Fibroblast of lung (primary cell): ENCODE measurements at regions not wholly inside any gene's neighbourhood (a gene's known extent, or its start where the extent isn't known, plus 50 kb on each side); places are given as distances from the start of the nearest gene placed in this dataset.
A peak's percentile ranks its signal among the peaks of the same experiment; 100 is the strongest.

Experiments used
- DNase-seq, 2 donors: peaks; one replicate each; pipeline versions ENCODE4 v3.0.0 to v3.0.0-alpha.2; 2010; ENCODE audit warnings: low read depth in 2 of 2
- H2AFZ ChIP-seq: 2 replicates; pipeline ENCODE4 v1.5.1; 2012; ENCODE audit warnings: low read length, control low read depth, inconsistent platforms
- H3K27ac ChIP-seq: 2 replicates; pipeline ENCODE4 v1.5.1; 2011; ENCODE audit warnings: low read length, control low read depth; ENCODE audit not compliant: insufficient read depth
- H3K27me3 ChIP-seq: 2 replicates; pipeline ENCODE4 v1.5.1; 2011; ENCODE audit warnings: mild to moderate bottlenecking, low read length; ENCODE audit not compliant: control insufficient read depth, insufficient read depth
- H3K36me3 ChIP-seq: 2 replicates; pipeline ENCODE4 v1.5.1; 2011; ENCODE audit warnings: low read length; ENCODE audit not compliant: control insufficient read depth, insufficient read depth
- H3K4me1 ChIP-seq: 2 replicates; pipeline ENCODE4 v1.5.1; 2011; ENCODE audit warnings: low read length; ENCODE audit not compliant: control insufficient read depth, insufficient read depth; ENCODE audit errors: extremely low read depth
- H3K4me2 ChIP-seq: 2 replicates; pipeline ENCODE4 v1.5.1; 2011; ENCODE audit warnings: low read length, control low read depth; ENCODE audit not compliant: insufficient read depth; ENCODE audit errors: extremely low read depth
- H3K4me3 ChIP-seq, 4 experiments: fragments of 200-600 bp in 1 of 4; sonication (generic) in 1 of 4; replicated peaks in 1 of 4; 2 replicates each; pipeline ENCODE4 v1.5.1; 2011 to 2016; ENCODE audit warnings: low read length in 4 of 4, low read depth in 3 of 4, mild to moderate bottlenecking in 3 of 4, control low read depth in 2 of 4, inconsistent platforms in 1 of 4, mixed read lengths in 1 of 4; ENCODE audit not compliant: insufficient read depth in 1 of 4; ENCODE audit errors: control extremely low read depth in 1 of 4
- H3K79me2 ChIP-seq: 2 replicates; pipeline ENCODE4 v1.5.1; 2012; ENCODE audit warnings: mild to moderate bottlenecking, low read length, inconsistent platforms; ENCODE audit not compliant: control insufficient read depth, insufficient read depth
- H3K9ac ChIP-seq: 2 replicates; pipeline ENCODE4 v1.5.1; 2011; ENCODE audit warnings: mild to moderate bottlenecking, low read length, control low read depth; ENCODE audit not compliant: insufficient read depth
- H3K9me3 ChIP-seq: 2 replicates; pipeline ENCODE4 v1.5.1; 2012; ENCODE audit warnings: low read depth, low read length; ENCODE audit not compliant: control insufficient read depth, insufficient read depth
- H4K20me1 ChIP-seq: 2 replicates; pipeline ENCODE4 v1.5.1; 2011; ENCODE audit warnings: low read length; ENCODE audit not compliant: control insufficient read depth, insufficient read depth; ENCODE audit errors: extremely low read depth
- EZH2 ChIP-seq: IDR thresholded peaks from 2 replicates; pipeline ENCODE4 v1.5.1; 2012; ENCODE audit warnings: low read length, control low read depth, mild to moderate bottlenecking; ENCODE audit errors: missing control alignments
- TF ChIP-seq, protein P1 (sequence below), 2 donors: IDR thresholded peaks in 1 of 2; conservative IDR thresholded peaks in 1 of 2; 1 replicate in 1 of 2; 2 replicates in 1 of 2; pipeline ENCODE4 v1.5.1; 2011 to 2012; ENCODE audit warnings: low read length in 2 of 2, control low read depth in 1 of 2, inconsistent platforms in 1 of 2, low read depth in 1 of 2, mild to moderate bottlenecking in 1 of 2

GRCh38 chr4:155529272-155529671 lies 137.4 kb upstream of the GUCY1A1 start:
- H3K9ac ChIP-seq: no peak overlapping the region
- no peak overlapping the region for H3K4me2 ChIP-seq
- H4K20me1 ChIP-seq: no peaks in the 10 kb centered on the region

DNA sequence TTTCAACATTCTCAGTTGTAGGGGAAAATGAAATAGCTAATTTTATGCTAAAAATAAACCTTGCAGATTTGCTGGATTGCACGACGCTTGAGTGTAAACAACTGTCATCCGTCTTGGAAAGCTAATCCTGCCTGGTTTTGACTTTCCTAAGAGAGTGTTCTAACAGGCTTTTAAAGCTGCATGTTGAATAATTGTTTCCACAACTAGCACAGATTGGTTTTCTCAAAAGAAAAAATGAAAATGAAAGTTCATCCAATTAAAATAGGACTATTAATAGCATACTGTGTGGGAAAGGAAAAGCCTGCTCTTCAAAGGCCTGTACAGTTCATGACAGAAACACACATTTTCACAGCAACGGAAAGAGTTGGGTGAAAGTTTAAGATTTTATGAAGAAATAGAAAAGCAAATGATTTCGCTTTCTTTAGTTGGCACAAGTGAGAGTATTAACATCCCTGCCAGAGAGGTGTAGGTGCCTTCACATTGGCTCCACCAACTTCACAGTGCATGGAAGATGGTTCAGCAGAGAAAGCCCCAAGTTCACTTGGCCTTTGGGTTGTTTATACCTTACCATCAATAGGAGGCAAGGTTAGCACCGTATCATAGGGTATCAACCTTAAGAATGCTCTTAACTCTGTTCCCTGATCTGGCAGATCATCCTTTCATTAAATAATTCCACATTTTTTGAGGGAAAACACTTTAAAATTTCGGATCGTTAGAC lies 140.0 kb upstream of the GUCY1A1 start:
- H3K27ac ChIP-seq: peak overlapping the region; percentile 22
- no peaks in the 10 kb centered on the region for H3K9me3 ChIP-seq
- TF ChIP-seq, protein P1, sequence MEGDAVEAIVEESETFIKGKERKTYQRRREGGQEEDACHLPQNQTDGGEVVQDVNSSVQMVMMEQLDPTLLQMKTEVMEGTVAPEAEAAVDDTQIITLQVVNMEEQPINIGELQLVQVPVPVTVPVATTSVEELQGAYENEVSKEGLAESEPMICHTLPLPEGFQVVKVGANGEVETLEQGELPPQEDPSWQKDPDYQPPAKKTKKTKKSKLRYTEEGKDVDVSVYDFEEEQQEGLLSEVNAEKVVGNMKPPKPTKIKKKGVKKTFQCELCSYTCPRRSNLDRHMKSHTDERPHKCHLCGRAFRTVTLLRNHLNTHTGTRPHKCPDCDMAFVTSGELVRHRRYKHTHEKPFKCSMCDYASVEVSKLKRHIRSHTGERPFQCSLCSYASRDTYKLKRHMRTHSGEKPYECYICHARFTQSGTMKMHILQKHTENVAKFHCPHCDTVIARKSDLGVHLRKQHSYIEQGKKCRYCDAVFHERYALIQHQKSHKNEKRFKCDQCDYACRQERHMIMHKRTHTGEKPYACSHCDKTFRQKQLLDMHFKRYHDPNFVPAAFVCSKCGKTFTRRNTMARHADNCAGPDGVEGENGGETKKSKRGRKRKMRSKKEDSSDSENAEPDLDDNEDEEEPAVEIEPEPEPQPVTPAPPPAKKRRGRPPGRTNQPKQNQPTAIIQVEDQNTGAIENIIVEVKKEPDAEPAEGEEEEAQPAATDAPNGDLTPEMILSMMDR (conservative IDR thresholded peaks at IDR 0.05 in 1 of 2, IDR thresholded peaks at IDR 0.05 in 1 of 2; ENCODE audit: low read depth in 1 of 2, low read length in 2 of 2): no peak
- TF ChIP-seq EZH2: no peak
- H3K4me1 ChIP-seq: no peaks in the 10 kb centered on the region
- H3K36me3 ChIP-seq: no peaks in the 10 kb centered on the region
- H3K4me3 ChIP-seq: peak overlapping the region; percentile 20 to 29 (median 25)
- H3K79me2 ChIP-seq: no peaks in the 10 kb centered on the region
- peak overlapping the region; percentile 72 for H3K4me2 ChIP-seq
- H2AFZ ChIP-seq: peak overlapping the region; percentile 25
- no peak overlapping the region for H3K9ac ChIP-seq
- no peaks in the 10 kb centered on the region for H4K20me1 ChIP-seq
- DNase-seq: peak in 1 of 2 donors; percentile 88
- no peaks in the 10 kb centered on the region for H3K27me3 ChIP-seq

More at GRCh38 chr4:155529272-155529671, 137.4 kb upstream of the GUCY1A1 start:
- Histone ChIP-seq H3K27ac (no peak overlapping the region), H2AFZ (no peak overlapping the region), H3K27me3 (no peaks in the 10 kb centered on the region), H3K4me3 (no peak overlapping the region), H3K36me3 (no peaks in the 10 kb centered on the region), H3K9me3 (no peaks in the 10 kb centered on the region), H3K4me1 (no peaks in the 10 kb centered on the region), H3K79me2 (no peaks in the 10 kb centered on the region)
- peak; percentile 11 to 63 for DNase-seq
- TF ChIP-seq EZH2: no peak
- TF ChIP-seq, protein P1 (conservative IDR thresholded peaks at IDR 0.05 in 1 of 2, IDR thresholded peaks at IDR 0.05 in 1 of 2; ENCODE audit: low read depth in 1 of 2, low read length in 2 of 2): peak in 1 of 2 donors; percentile 38

GRCh38 chr4:155524926-155525455 lies 141.7 kb upstream of the GUCY1A1 start:
- Histone ChIP-seq H3K36me3 (no peaks in the 10 kb centered on the region), H2AFZ (no peak overlapping the region), H3K27me3 (no peaks in the 10 kb centered on the region), H3K9ac (no peak overlapping the region), H3K79me2 (no peaks in the 10 kb centered on the region), H3K27ac (no peak overlapping the region), H3K4me1 (no peaks in the 10 kb centered on the region), H3K4me3 (no peak overlapping the region), H3K9me3 (no peaks in the 10 kb centered on the region), H4K20me1 (no peaks in the 10 kb centered on the region), H3K4me2 (no peak overlapping the region)
- TF ChIP-seq EZH2: no peak
- TF ChIP-seq, protein P1 (conservative IDR thresholded peaks at IDR 0.05 in 1 of 2, IDR thresholded peaks at IDR 0.05 in 1 of 2; ENCODE audit: low read depth in 1 of 2, low read length in 2 of 2): no peak
- no peak for DNase-seq
